H7 (cell line): ENCODE measurements at regions not wholly inside any gene's neighbourhood (a gene's known extent, or its start where the extent isn't known, plus 50 kb on each side); places are given as distances from the start of the nearest gene placed in this dataset.

Experiments
- DNase-seq: peaks from one replicate; pipeline ENCODE4 v3.0.0; 2012
- H3K27me3 ChIP-seq: 2 replicates; pipeline ENCODE4 v1.6.0; 2011; ENCODE audit warnings: mild to moderate bottlenecking, low read length; ENCODE audit not compliant: control insufficient read depth, insufficient read depth
- H3K36me3 ChIP-seq: replicated peaks from 2 replicates; pipeline ENCODE4 v1.5.1; 2011; ENCODE audit warnings: low read length; ENCODE audit not compliant: control insufficient read depth, insufficient read depth
- H3K4me3 ChIP-seq: 2 replicates; pipeline ENCODE4 v1.5.1; 2011; ENCODE audit warnings: low read depth, mild to moderate bottlenecking, control low read depth, low read length, moderate library complexity; ENCODE audit not compliant: insufficient read depth

DNA sequence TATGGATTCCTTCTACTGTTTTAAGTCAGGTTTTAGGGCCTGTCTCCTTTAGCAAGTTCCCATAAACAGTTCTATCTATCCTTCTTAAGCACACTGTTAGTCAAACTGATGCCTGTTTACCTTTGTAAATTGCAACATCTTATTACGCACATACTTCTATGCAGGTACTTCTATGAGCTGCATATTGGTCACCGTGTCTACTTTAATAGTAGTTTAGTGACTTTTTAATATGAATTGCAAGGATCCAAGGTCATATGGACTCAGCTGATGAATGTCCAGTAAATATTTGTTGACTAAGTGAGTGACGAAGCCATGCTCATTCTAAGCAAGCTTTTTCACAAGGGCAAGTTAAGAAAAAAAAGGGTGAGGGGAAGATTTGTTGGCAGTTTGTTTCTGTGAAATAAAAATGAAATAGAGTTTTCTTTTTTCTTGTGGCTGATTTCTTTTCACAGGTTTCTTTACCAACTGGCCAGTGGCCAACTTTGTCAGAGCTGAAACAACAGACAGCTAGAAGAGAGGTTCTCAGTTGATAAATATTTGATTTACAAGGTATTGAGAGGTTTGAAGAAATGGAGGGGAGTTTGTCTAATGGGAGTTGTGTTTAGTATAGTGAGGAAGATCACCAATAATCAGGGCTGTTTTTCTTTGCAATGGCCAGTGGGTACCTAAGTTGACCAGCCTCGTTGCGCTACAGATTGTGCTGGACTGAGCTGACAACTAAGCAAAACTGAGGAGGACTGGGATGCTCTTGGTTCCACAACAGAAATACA is 141.1 kb downstream of the SLC15A5 start:
- no peak for DNase-seq
- Histone ChIP-seq H3K27me3 (no peaks in the 10 kb centered on the region), H3K36me3 (no peaks in the 10 kb centered on the region; the same call in 1 of the 2 replicates), H3K4me3 (no peak overlapping the region)

DNA sequence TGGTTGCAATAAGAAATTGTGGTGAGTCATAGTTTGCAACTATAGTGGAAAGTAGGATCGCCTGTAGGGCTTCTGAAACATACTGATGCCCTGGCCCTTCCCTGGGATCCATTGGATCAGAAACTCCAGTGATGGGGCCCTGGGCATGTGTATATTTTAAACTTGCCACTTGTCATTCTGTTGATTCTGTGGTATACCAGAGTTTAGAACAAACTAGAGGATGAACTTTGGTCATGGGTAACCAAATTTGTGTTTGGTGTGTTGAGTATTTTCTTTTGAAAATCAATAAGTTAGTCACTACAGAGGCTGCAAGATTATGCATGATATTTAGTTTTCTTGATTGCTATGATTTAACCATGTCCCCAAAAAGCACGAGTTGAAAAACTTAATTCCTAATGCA is 142.2 kb downstream of the SLC15A5 start:
- no peak for DNase-seq
- H3K36me3 ChIP-seq, result no peaks in the 10 kb centered on the region; the same call in 1 of the 2 replicates
- no peak overlapping the region for H3K4me3 ChIP-seq

DNA sequence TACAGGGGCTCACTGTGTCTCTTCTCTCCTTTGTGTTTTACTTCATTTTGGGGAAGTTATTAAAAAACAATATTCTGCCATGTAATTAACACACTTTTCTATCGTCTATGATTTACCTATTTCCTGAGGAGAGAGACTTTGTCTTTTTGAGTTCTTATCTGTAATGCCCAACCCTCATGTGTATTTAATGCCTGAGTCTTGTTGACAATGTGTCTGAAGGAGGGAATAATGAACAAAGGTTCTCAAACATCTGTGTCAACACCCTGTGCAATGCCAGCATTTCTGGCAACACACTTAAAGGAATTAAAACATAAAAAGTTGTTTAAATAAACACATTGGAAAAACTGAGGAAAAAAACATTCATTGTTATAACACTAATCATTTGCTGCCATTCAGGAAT is 147.1 kb downstream of the SLC15A5 start:
- DNase-seq, result no peak
- no peak overlapping the region for H3K4me3 ChIP-seq
- H3K27me3 ChIP-seq, result no peaks in the 10 kb centered on the region
- no peaks in the 10 kb centered on the region; the same call in 1 of the 2 replicates for H3K36me3 ChIP-seq

More for the DNA sequence above, 142.2 kb downstream of the SLC15A5 start:
- no peaks in the 10 kb centered on the region for H3K27me3 ChIP-seq

DNA sequence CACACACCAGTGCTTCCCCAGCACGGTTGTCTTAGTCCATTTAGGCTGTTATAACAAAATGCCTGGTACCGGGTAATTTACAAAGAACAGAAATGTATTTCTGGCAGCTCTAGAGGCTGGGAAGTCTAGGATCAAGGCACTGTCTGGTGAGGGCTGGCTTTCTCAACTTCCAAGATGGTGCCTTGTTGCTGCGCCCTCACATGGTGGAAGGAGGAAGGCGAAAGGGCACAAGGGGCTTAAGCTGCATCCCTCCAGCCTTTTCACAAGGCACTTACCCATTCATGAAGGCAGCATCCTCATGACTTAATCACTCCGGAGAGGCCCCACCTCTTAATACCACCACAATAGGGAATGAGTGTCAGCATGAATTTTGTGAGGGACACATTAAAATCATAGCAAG is 155.5 kb downstream of the SLC15A5 start:
- Histone ChIP-seq H3K36me3 (no peaks in the 10 kb centered on the region), H3K27me3 (no peaks in the 10 kb centered on the region), H3K4me3 (no peak overlapping the region)
- DNase-seq, result peak; percentile 33

DNA sequence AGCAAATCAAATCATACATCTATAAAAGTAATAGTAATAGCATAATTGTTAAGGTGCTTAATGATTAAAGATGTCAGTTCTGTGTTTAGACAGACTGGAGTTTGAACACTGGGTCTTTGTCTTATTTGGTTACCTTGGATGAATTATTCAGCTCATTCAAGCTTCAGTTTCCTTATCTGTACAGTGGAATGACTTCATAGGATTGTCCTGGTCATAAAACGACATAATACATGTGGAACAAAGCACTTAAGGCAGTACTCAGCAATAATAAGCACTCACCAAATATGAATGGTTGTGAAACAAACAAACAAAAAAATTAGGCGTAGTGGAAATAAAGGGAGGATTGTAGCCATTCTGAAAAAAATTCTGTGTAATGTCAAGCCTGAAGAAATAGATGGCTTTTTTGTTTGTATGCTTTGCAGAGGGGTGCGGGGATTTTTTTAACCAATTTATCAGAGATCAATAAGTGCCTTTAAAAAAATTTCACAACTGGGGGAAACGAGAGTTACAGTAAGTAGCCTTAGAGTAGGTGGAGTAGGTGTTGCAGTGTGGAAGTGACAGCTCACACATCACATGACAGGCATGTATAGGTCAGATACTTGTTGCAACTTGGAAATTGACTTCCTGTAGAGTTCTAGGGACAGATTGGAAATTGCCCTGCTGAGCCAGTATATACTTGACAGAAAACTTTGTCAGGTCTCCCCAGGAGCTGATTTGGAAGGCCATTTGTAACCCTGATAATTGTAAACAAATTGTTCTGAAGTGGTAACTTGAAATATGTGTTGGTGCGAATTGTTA is 157.7 kb downstream of the SLC15A5 start:
- Histone ChIP-seq H3K4me3 (no peak overlapping the region), H3K27me3 (no peaks in the 10 kb centered on the region), H3K36me3 (no peaks in the 10 kb centered on the region)
- no peak for DNase-seq

DNA sequence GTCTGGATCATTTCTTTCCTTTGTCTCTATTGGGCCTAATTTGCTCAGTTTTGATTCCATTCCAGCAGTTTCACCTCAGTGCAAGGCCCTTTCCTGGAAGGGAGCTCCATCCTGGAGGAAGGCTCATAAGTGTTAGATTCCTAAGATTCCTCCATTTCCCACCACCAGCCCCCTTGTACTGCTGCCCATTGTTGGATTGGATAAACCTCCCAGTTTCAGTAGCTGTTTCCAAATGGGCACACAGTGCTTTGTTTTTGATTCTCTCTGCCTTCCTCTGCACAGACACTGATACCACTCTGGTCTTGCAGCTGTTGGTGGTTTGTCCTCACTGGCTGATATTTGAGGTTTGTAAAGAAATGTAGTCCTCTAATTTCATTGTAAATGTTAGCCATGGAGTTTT is 158.9 kb downstream of the SLC15A5 start:
- DNase-seq, result peak; percentile 3
- Histone ChIP-seq H3K4me3 (no peak overlapping the region), H3K36me3 (no peaks in the 10 kb centered on the region), H3K27me3 (no peaks in the 10 kb centered on the region)

DNA sequence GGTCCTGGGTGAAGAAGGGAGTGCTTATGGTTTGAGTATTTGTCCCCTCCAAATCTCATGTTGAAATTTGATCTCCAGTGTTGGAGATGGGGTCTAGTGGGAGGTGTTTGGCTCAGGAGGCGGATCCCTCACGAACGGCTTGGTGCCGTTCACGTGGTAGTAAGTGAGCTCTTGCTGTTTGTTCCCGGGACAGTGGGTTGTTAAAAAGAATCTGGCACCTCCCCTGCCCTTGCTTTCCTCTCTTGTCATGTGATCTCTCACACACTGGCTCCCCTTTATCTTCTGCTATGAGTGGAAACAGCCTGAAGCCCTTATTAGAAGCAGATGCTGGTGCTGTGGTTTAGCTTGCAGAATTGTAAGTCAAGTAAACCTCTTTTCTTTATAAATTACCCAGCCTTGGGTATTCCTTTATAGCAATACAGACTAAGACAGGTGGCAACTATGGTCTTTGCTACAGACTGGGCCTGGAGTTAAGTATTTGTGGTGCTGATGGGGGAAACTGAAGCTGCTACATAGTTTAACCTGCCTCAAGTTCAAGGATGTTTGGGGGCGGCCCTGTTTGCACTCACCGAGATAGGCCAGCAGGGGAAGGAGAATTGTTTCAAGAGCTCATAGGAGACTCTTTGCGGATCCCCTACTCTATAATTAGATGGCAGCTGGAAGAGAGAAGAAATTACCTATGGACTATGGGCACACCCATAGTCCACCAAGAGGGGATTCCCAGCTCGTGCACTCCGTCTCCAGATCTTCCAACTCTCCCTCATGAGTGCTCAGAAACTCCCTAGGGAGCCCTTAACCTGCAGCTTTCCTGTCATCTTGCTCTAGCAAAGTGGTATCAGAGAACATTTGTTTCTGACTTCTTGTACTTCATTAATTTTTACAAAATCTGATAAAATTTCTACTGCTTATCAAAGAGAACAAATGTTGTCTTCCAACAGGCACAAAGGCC is 164.6 kb downstream of the SLC15A5 start:
- Histone ChIP-seq H3K4me3 (peak overlapping the region; percentile 3; the same call in 1 of the 2 replicates), H3K36me3 (no peaks in the 10 kb centered on the region)

DNA sequence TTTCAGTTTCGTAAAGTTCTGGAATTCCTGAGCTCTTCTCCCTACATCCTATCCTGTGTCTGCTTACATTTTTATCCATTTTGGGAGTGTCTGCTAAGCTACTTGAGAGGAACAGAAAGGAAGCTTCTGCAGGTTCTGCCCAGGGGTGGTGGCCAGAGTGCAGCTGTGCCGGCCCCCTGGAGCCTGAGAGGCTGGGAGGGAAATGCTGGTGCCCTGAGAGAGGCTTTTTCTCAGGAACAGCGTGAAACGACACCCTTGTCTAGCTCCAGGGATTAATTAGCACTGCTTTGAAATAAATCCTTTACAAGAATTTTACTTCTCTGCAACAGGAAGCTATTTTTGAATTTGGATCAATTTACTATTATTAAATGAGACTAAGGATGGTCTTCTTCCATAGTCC is 165.4 kb downstream of the SLC15A5 start:
- no peaks in the 10 kb centered on the region for H3K27me3 ChIP-seq
- no peak for DNase-seq
- H3K4me3 ChIP-seq, result no peak overlapping the region
- H3K36me3 ChIP-seq, result no peaks in the 10 kb centered on the region

More for the DNA sequence above, 164.6 kb downstream of the SLC15A5 start:
- peak; percentile 35 for DNase-seq
- H3K27me3 ChIP-seq, result no peaks in the 10 kb centered on the region

DNA sequence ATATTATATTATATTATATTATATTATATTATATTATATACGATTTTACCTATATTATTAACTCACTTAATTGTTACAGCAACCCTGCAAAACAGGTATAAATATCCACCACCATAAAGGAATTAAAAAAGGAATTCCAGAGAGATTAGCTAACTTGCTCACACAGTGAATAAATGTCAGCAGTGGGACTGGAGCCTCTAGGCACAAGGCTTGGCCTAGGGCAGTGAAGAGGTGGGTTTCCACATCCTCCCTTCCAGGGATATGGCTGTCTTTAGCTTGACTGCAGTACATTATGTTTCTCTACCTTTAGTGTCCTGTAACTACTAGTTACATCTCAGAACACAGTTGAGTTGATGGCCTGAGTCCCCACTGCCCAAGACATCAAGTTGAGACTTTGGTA is 166.9 kb downstream of the SLC15A5 start:
- no peak overlapping the region for H3K4me3 ChIP-seq
- DNase-seq, result no peak
- no peaks in the 10 kb centered on the region for H3K27me3 ChIP-seq
- no peaks in the 10 kb centered on the region for H3K36me3 ChIP-seq

DNA sequence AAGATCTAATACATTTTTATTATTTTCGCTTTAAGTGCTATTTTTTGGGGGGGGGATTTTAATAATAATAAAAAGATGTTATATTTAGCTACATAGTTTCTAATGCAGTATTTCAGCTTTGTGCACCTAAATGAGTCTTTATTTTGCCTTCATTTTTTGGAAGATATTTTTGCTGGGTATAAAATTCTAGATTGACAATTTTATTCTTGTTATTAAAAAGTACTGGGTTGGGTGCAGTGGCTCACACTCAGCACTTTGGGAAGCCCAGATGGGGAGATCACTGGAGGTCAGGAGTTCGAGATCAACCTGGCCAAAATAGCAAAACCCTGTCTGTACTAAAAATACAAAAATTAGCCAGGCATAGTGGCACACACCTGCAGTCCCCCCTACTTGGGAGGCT is 173.6 kb downstream of the SLC15A5 start:
- Histone ChIP-seq H3K4me3 (no peak overlapping the region), H3K27me3 (no peaks in the 10 kb centered on the region), H3K36me3 (no peaks in the 10 kb centered on the region)
- no peak for DNase-seq

DNA sequence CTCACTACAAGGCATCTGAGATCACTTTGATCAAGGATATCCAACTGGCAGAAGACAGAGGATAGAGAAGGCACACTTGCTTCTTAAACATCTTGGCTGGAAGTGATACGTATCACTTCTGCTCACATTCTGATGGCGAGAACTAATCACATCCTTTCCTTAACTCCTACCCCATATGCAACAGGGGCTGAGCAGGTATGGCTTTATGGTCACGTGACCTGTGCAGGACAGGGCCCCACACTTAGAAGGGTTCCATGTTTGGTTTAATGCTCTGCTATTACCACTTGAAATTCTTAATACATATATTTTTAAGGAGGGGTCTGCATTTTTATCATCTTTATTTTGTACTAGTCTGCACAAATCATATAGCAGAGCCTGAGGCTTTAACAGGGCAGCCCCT is 177.3 kb downstream of the SLC15A5 start:
- no peak for DNase-seq
- Histone ChIP-seq H3K27me3 (no peaks in the 10 kb centered on the region), H3K36me3 (no peaks in the 10 kb centered on the region), H3K4me3 (no peak overlapping the region)

DNA sequence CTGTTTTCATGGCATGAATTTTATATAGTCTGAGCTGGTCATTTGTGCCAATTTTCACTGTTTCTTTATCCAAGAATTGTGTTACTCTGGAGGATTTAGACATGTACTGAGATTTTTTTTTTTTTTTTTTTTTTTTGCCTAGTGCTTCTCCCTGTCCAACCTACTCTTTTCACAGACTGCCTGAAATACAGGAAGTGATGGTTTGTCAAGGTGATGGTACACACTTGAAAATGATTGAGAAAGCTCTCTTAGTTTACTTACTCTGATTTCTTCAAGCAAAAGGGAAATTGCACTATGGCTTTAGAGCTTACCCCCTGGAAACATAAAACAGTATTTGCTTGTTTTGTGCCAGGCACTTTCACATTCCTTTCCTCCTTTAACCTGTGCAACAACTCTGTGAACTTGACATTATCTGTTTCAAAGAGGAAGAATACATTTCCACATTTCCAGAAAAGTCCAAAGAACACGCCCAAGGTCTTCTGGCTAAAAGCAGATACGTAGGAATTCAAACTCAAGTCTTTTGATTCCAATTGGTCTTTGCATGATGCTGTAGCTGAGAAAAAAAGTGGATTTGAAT is 181.1 kb downstream of the SLC15A5 start:
- no peaks in the 10 kb centered on the region for H3K36me3 ChIP-seq

DNA sequence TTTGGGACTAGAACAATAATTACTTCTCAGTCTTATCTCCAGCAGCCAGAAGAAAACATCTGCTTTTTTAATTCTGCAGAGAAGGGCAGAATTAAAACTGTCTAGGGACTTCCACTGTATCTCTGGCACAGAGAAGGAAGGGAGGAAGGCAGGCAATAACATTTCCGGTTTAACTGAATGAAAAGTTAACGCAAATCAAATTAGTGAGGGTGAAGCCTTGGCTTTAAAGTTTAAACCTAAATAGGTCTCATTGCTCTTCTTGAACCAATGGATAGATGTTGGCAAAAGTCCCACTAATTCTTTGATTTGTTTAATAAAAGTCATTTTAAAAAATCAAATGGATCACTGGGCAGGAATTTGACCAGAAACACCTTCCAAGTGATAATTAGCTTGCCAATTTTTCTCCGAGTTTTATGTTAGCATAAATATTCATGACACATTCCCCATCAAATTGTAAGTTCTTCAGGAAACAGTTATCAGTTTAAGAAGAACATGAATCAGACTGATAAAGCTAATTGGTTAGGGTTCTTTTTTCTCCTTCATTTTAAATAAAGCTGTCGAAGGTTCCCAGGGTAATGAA is 181.9 kb downstream of the SLC15A5 start:
- Histone ChIP-seq H3K27me3 (no peaks in the 10 kb centered on the region), H3K36me3 (no peaks in the 10 kb centered on the region), H3K4me3 (no peak overlapping the region)
- DNase-seq, result no peak

More for the DNA sequence above, 181.1 kb downstream of the SLC15A5 start:
- H3K27me3 ChIP-seq, result no peaks in the 10 kb centered on the region
- H3K4me3 ChIP-seq, result no peak overlapping the region
- no peak for DNase-seq

DNA sequence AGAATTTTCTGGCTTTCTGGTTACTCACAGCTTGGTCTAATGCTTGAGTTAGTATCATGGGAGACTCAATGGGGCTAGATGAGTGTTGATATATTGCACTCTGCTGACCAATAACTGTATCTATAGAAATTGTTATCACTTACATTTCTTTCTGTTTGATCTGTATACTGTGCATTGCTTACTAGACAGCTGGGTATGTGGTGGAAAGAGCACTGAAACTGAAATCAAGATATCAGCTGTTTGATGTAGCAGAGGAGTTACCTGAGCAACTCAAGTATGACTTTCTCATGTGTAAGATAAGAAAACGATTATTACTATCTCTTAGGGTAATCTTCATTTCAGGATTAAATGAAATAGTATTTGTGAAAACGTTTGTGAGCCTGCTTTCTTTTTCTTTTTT is 183.0 kb downstream of the SLC15A5 start:
- no peaks in the 10 kb centered on the region for H3K36me3 ChIP-seq
- H3K4me3 ChIP-seq, result no peak overlapping the region
- no peak for DNase-seq
- no peaks in the 10 kb centered on the region for H3K27me3 ChIP-seq
